Activated CD4-positive, alpha-beta T cell treated with anti-CD3 and anti-CD28 coated beads, Interleukin-2, amount 10 ng/mL, durations not matched to agents 24 days and 14 days (primary cell): ENCODE measurements at regions not wholly inside any gene's neighbourhood (a gene's known extent, or its start where the extent isn't known, plus 50 kb on each side); places are given as distances from the start of the nearest gene placed in this dataset.
"Not testable (repeated sequence)": the region's sequence is repeated elsewhere in the genome, so short reads cannot be mapped to it uniquely, and the experiment has no call there.

Source experiments
- DNase-seq: peaks from one replicate; pipeline ENCODE4 v3.0.0; 2022
- H3K27ac Mint-ChIP-seq: one replicate; pipeline ENCODE4 v1.8.0; 2022; ENCODE audit warnings: mild to moderate bottlenecking, mixed read lengths
- H3K27me3 Mint-ChIP-seq: one replicate; pipeline ENCODE4 v1.8.0; 2022; ENCODE audit warnings: mixed read lengths
- H3K36me3 Mint-ChIP-seq: one replicate; pipeline ENCODE4 v1.8.0; 2022; ENCODE audit warnings: low read depth, mild to moderate bottlenecking, mixed read lengths
- H3K4me1 Mint-ChIP-seq: one replicate; pipeline ENCODE4 v1.8.0; 2021; ENCODE audit warnings: mixed read lengths
- H3K4me3 Mint-ChIP-seq: one replicate; pipeline ENCODE4 v1.8.0; 2022; ENCODE audit warnings: mild to moderate bottlenecking, moderate library complexity, mixed read lengths
- H3K9me3 Mint-ChIP-seq: one replicate; pipeline ENCODE4 v1.8.0; 2021; ENCODE audit warnings: mixed read lengths
- intact Hi-C: fragments of 100-400 bp; cut with micrococcal nuclease; formaldehyde crosslinking; loops from one replicate; pipeline ENCODE4 v1.15.1; 2023

- Mint-ChIP-seq H3K27me3 (no peaks in the 10 kb centered on the region), H3K27ac (peak overlapping the region; percentile 96), H3K9me3 (peaks cover 3% of the 10 kb centered on the region), H3K4me3 (peak overlapping the region; percentile 50), H3K36me3 (peaks cover 2% of the 10 kb centered on the region), H3K4me1 (peaks cover 61% of the 10 kb centered on the region)
- DNase-seq: peak; percentile 75
- intact Hi-C loops: loop anchor here (1.0 kb wide), 1 partner anchor 29 kb away; no protein-coding TSS in a partner anchor
These were observed 173.4 kb downstream of the TOMM20 start for GRCh38 chr1:234955107-234955731.

- H3K4me3 Mint-ChIP-seq: peak overlapping the region; percentile 10
- peak; percentile 56 for DNase-seq
- H3K27me3 Mint-ChIP-seq: no peaks in the 10 kb centered on the region
- peak overlapping the region; percentile 96 for H3K27ac Mint-ChIP-seq
- peaks cover 57% of the 10 kb centered on the region for H3K4me1 Mint-ChIP-seq
- intact Hi-C loops: loop anchor here (1.0 kb wide), 1 partner anchor 28 kb away; no protein-coding TSS in a partner anchor
- H3K36me3 Mint-ChIP-seq: peaks cover 2% of the 10 kb centered on the region
- H3K9me3 Mint-ChIP-seq: peaks cover 3% of the 10 kb centered on the region
These were observed 174.0 kb downstream of the TOMM20 start for GRCh38 chr1:234954613-234955012.

- H3K4me3 Mint-ChIP-seq: no peak overlapping the region
- peaks cover 9% of the 10 kb centered on the region for H3K9me3 Mint-ChIP-seq
- no peak for DNase-seq
- peak overlapping the region; percentile 96 for H3K27ac Mint-ChIP-seq
- H3K36me3 Mint-ChIP-seq: peaks cover 7% of the 10 kb centered on the region
- H3K4me1 Mint-ChIP-seq: peaks cover 49% of the 10 kb centered on the region
- no peaks in the 10 kb centered on the region for H3K27me3 Mint-ChIP-seq
- intact Hi-C loops: no loop called here
These were observed 174.8 kb downstream of the TOMM20 start for GRCh38 chr1:234953655-234954405.

GRCh38 chr1:234950598-234950997 lies 178.0 kb downstream of the TOMM20 start:
- Mint-ChIP-seq H3K27ac (no peak overlapping the region), H3K36me3 (peaks cover 7% of the 10 kb centered on the region), H3K27me3 (no peaks in the 10 kb centered on the region), H3K4me1 (peaks cover 26% of the 10 kb centered on the region), H3K9me3 (peaks cover 12% of the 10 kb centered on the region), H3K4me3 (no peak overlapping the region)
- intact Hi-C loops: no loop called here
- no peak for DNase-seq

- intact Hi-C loops, H3K27me3 Mint-ChIP-seq, DNase-seq, H3K27ac Mint-ChIP-seq, H3K4me3 Mint-ChIP-seq: not testable (repeated sequence)
- Mint-ChIP-seq H3K4me1 (peaks cover 26% of the 10 kb centered on the region), H3K9me3 (peaks cover 22% of the 10 kb centered on the region), H3K36me3 (peaks cover 10% of the 10 kb centered on the region)
These were observed 179.1 kb downstream of the TOMM20 start for GRCh38 chr1:234949528-234949927.

GRCh38 chr1:234944439-234945344 lies 183.9 kb downstream of the TOMM20 start:
- Mint-ChIP-seq H3K4me1 (peaks cover 17% of the 10 kb centered on the region), H3K9me3 (peaks cover 25% of the 10 kb centered on the region), H3K27ac (peak overlapping the region; percentile 90), H3K27me3 (no peaks in the 10 kb centered on the region), H3K4me3 (peak overlapping the region; percentile 35), H3K36me3 (peaks cover 13% of the 10 kb centered on the region)
- intact Hi-C loops: no loop called here
- DNase-seq: no peak

- Mint-ChIP-seq H3K4me3 (no peak overlapping the region), H3K36me3 (peaks cover 8% of the 10 kb centered on the region), H3K4me1 (peaks cover 17% of the 10 kb centered on the region), H3K27me3 (no peaks in the 10 kb centered on the region), H3K27ac (peak overlapping the region; percentile 60), H3K9me3 (peaks cover 19% of the 10 kb centered on the region)
- intact Hi-C loops: no loop called here
- DNase-seq: no peak
These were observed 184.7 kb downstream of the TOMM20 start for GRCh38 chr1:234943836-234944402.

- DNase-seq: no peak
- intact Hi-C loops: no loop called here
- H3K4me1 Mint-ChIP-seq: peaks cover 21% of the 10 kb centered on the region
- no peak overlapping the region for H3K27ac Mint-ChIP-seq
- no peak overlapping the region for H3K4me3 Mint-ChIP-seq
- peaks cover 8% of the 10 kb centered on the region for H3K36me3 Mint-ChIP-seq
- no peaks in the 10 kb centered on the region for H3K27me3 Mint-ChIP-seq
- peaks cover 19% of the 10 kb centered on the region for H3K9me3 Mint-ChIP-seq
These were observed 185.6 kb downstream of the TOMM20 start for GRCh38 chr1:234942879-234943506.

- H3K36me3 Mint-ChIP-seq: peaks cover 8% of the 10 kb centered on the region
These were observed 186.7 kb downstream of the TOMM20 start for GRCh38 chr1:234942012-234942332.

GRCh38 chr1:234941321-234942011 lies 187.2 kb downstream of the TOMM20 start:
- H3K27me3 Mint-ChIP-seq: no peaks in the 10 kb centered on the region
- no peak for DNase-seq
- no peak overlapping the region for H3K4me3 Mint-ChIP-seq
- no peak overlapping the region for H3K27ac Mint-ChIP-seq
- peaks cover 34% of the 10 kb centered on the region for H3K4me1 Mint-ChIP-seq
- intact Hi-C loops: loop anchor here (1.0 kb wide), 1 partner anchor 8 kb away; no protein-coding TSS in a partner anchor
- H3K36me3 Mint-ChIP-seq: peaks cover 8% of the 10 kb centered on the region
- peaks cover 19% of the 10 kb centered on the region for H3K9me3 Mint-ChIP-seq

More at GRCh38 chr1:234942012-234942332, 186.7 kb downstream of the TOMM20 start:
- Mint-ChIP-seq H3K4me1 (peaks cover 29% of the 10 kb centered on the region), H3K4me3 (no peak overlapping the region), H3K27me3 (no peaks in the 10 kb centered on the region), H3K9me3 (peaks cover 19% of the 10 kb centered on the region), H3K27ac (no peak overlapping the region)
- intact Hi-C loops: no loop called here
- no peak for DNase-seq

- H3K27me3 Mint-ChIP-seq: no peaks in the 10 kb centered on the region
- intact Hi-C loops: loop anchor here (1.0 kb wide), 1 partner anchor 8 kb away; no protein-coding TSS in a partner anchor
- DNase-seq: no peak
- peaks cover 35% of the 10 kb centered on the region for H3K4me1 Mint-ChIP-seq
- H3K27ac Mint-ChIP-seq: no peak overlapping the region
- H3K36me3 Mint-ChIP-seq: peaks cover 8% of the 10 kb centered on the region
- peaks cover 16% of the 10 kb centered on the region for H3K9me3 Mint-ChIP-seq
- no peak overlapping the region for H3K4me3 Mint-ChIP-seq
These were observed 187.8 kb downstream of the TOMM20 start for GRCh38 chr1:234940841-234941240.

GRCh38 chr1:234938924-234939323 lies 189.7 kb downstream of the TOMM20 start:
- DNase-seq: no peak
- Mint-ChIP-seq H3K36me3 (peaks cover 5% of the 10 kb centered on the region), H3K4me3 (no peak overlapping the region), H3K9me3 (peaks cover 3% of the 10 kb centered on the region), H3K27me3 (no peaks in the 10 kb centered on the region), H3K27ac (no peak overlapping the region), H3K4me1 (peaks cover 27% of the 10 kb centered on the region)
- intact Hi-C loops: no loop called here

GRCh38 chr1:234938135-234938534 lies 190.5 kb downstream of the TOMM20 start:
- Mint-ChIP-seq H3K36me3 (peaks cover 2% of the 10 kb centered on the region), H3K4me3 (no peak overlapping the region), H3K4me1 (peaks cover 29% of the 10 kb centered on the region), H3K27ac (peak overlapping the region; percentile 74), H3K27me3 (no peaks in the 10 kb centered on the region), H3K9me3 (no peaks in the 10 kb centered on the region)
- DNase-seq: no peak
- intact Hi-C loops: no loop called here
